ENCODE measurements at regions not wholly inside any gene's neighbourhood (a gene's known extent, or its start where the extent isn't known, plus 50 kb on each side); places are given as distances from the start of the nearest gene placed in this dataset.

GRCh38 chr4:188942606-188943005, 803.4 kb downstream of the TRIML1 start:
- Mint-ChIP-seq H3K9me3 (peaks cover 13% of the 10 kb centered on the region), H3K36me3 (no peaks in the 10 kb centered on the region), H3K27me3 (ENCODE audit: low read depth) (no peaks in the 10 kb centered on the region), H3K27ac (no peak overlapping the region), H3K4me1 (no peaks in the 10 kb centered on the region), H3K4me3 (no peak overlapping the region)
- no peak for TF ChIP-seq CTCF (IDR thresholded peaks at IDR 0.05; ENCODE audit: unreplicated experiment)
- DNase-seq (ENCODE audit: low spot score in 2 of 2, unreplicated experiment in 2 of 2): no peak

GRCh38 chr4:188949596-188949995, 810.4 kb downstream of the TRIML1 start:
- DNase-seq (ENCODE audit: low spot score in 2 of 2, unreplicated experiment in 2 of 2): no peak
- peaks cover 8% of the 10 kb centered on the region for H3K9me3 Mint-ChIP-seq
- no peaks in the 10 kb centered on the region for H3K4me1 Mint-ChIP-seq
- H3K27me3 Mint-ChIP-seq (ENCODE audit: low read depth): no peaks in the 10 kb centered on the region
- H3K4me3 Mint-ChIP-seq: no peak overlapping the region
- TF ChIP-seq CTCF (IDR thresholded peaks at IDR 0.05; ENCODE audit: unreplicated experiment): no peak
- no peak overlapping the region for H3K27ac Mint-ChIP-seq
- no peaks in the 10 kb centered on the region for H3K36me3 Mint-ChIP-seq

GRCh38 chr4:188955066-188955465, 815.8 kb downstream of the TRIML1 start:
- no peak overlapping the region for H3K4me3 Mint-ChIP-seq
- no peak overlapping the region for H3K27ac Mint-ChIP-seq
- no peaks in the 10 kb centered on the region for H3K36me3 Mint-ChIP-seq
- no peak for TF ChIP-seq CTCF (IDR thresholded peaks at IDR 0.05; ENCODE audit: unreplicated experiment)
- peaks cover 4% of the 10 kb centered on the region for H3K9me3 Mint-ChIP-seq
- no peaks in the 10 kb centered on the region for H3K4me1 Mint-ChIP-seq
- no peaks in the 10 kb centered on the region for H3K27me3 Mint-ChIP-seq (ENCODE audit: low read depth)
- DNase-seq (ENCODE audit: low spot score in 2 of 2, unreplicated experiment in 2 of 2): no peak

GRCh38 chr4:188956566-188956965, 817.3 kb downstream of the TRIML1 start:
- DNase-seq (ENCODE audit: low spot score in 2 of 2, unreplicated experiment in 2 of 2): no peak
- no peak overlapping the region for H3K27ac Mint-ChIP-seq
- no peak overlapping the region for H3K4me3 Mint-ChIP-seq

GRCh38 chr4:188958346-188958745, 819.1 kb downstream of the TRIML1 start:
- no peak for DNase-seq (ENCODE audit: low spot score in 2 of 2, unreplicated experiment in 2 of 2)
- TF ChIP-seq CTCF (IDR thresholded peaks at IDR 0.05; ENCODE audit: unreplicated experiment): no peak
- H3K9me3 Mint-ChIP-seq: peaks cover 4% of the 10 kb centered on the region
- no peaks in the 10 kb centered on the region for H3K36me3 Mint-ChIP-seq
- H3K4me1 Mint-ChIP-seq: no peaks in the 10 kb centered on the region
- no peak overlapping the region for H3K27ac Mint-ChIP-seq
- H3K4me3 Mint-ChIP-seq: no peak overlapping the region
- H3K27me3 Mint-ChIP-seq (ENCODE audit: low read depth): no peaks in the 10 kb centered on the region

More at GRCh38 chr4:188956566-188956965, 817.3 kb downstream of the TRIML1 start:
- no peaks in the 10 kb centered on the region for H3K4me1 Mint-ChIP-seq
- peaks cover 4% of the 10 kb centered on the region for H3K9me3 Mint-ChIP-seq
- H3K27me3 Mint-ChIP-seq (ENCODE audit: low read depth): no peaks in the 10 kb centered on the region
- H3K36me3 Mint-ChIP-seq: no peaks in the 10 kb centered on the region
- no peak for TF ChIP-seq CTCF (IDR thresholded peaks at IDR 0.05; ENCODE audit: unreplicated experiment)

- H3K9me3 Mint-ChIP-seq: peaks cover 9% of the 10 kb centered on the region
- H3K36me3 Mint-ChIP-seq: no peaks in the 10 kb centered on the region
- no peaks in the 10 kb centered on the region for H3K27me3 Mint-ChIP-seq (ENCODE audit: low read depth)
- no peaks in the 10 kb centered on the region for H3K4me1 Mint-ChIP-seq
- H3K4me3 Mint-ChIP-seq: no peak overlapping the region
- no peak overlapping the region for H3K27ac Mint-ChIP-seq
- DNase-seq (ENCODE audit: low spot score in 2 of 2, unreplicated experiment in 2 of 2): no peak
- TF ChIP-seq CTCF (IDR thresholded peaks at IDR 0.05; ENCODE audit: unreplicated experiment): no peak
Observed at GRCh38 chr4:188959424-188959823, 820.2 kb downstream of the TRIML1 start.
